ENCODE measurements at regions not wholly inside any gene's neighbourhood (a gene's known extent, or its start where the extent isn't known, plus 50 kb on each side); places are given as distances from the start of the nearest gene placed in this dataset.

DNA sequence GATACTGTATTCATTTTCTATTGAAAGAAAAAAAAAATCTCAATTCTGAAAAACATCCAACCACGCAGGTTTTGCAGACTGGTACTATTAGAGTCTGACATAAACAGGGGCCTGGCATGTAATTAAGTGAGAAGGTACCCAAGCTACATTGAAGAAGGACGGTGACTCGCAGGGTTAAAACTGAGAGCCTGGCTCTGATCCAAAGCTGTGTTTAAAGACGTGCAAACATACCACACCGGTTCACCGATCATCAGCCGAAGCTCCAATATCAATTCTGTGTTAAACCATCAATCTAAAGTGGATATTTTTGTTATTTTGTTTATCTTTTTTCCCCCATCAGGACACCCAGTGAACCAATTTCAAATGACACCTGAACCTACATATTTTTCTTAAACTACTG is 108.1 kb upstream of the DIO3 start:
- no peak for DNase-seq (ENCODE audit: low read depth)

DNA sequence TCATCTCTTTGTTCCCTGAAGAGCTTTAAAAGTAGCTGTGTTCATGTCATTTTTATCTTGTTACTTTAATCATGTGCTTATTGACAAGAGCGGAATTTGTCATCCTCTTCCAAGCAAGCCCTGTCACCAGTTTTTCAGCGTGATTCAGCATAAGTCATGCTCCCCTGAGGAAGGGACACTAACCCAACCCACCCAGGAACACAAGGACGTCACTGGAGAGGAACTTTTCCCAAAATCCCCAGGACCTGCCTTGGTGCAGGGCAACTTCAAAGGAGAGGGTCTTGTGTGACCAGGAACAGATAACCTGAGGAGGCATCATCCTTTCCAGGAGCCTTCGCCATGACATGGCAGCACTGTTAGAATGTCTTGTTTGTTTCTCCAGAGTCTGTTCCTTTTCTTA is 107.1 kb upstream of the DIO3 start:
- no peak for DNase-seq (ENCODE audit: low read depth)

- DNase-seq (ENCODE audit: low read depth) = no peak
These were observed 104.8 kb upstream of the DIO3 start for GRCh38 chr14:101456246-101457175.

GRCh38 chr14:101457301-101457935 is 103.9 kb upstream of the DIO3 start:
- no peak for DNase-seq (ENCODE audit: low read depth)

- DNase-seq (ENCODE audit: low read depth) = no peak
These were observed 103.2 kb upstream of the DIO3 start for GRCh38 chr14:101457936-101458740.

DNA sequence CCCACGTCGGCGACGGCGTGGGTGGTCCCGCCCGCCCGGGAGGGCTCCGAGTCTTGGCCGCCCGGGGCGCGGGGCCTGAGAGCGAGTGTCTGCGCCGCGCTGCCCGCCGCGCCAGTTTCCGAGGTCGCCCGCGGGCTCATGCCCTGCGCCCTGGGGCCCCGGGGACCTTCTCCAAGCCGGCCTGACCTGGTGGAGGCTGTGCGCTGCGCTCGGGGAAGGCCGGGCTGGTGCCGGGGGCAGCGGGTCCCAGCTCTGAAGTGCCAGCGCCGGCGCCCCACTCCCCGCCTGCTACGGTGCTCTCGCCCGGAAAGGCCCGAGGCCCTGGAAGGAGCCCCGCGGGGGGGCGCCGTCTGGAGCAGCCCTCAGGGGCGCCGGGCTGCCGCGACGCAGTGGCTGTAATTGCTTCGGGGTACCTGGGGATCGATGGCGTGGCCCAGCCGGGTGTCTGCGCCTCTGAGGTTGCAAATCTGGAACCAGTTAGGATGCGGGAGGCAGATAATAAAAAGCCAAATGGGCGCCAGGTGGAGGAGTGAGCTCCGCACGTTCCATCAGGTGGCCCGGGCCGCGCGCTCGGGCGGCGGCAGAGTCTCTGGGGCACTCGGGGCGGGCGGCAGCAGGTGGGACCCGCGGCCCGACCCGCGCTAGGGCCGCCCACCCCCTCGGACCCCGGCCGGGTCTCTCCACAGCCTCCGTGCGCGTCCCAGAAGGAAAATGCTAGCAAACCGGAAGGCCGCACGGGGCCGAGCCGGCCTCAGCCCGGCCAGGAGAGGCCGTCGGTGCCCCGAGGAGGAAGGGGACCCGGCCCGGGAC is 102.3 kb upstream of the DIO3 start:
- DNase-seq (ENCODE audit: low read depth) = no peak

- DNase-seq (ENCODE audit: low read depth) = no peak
These were observed 101.8 kb upstream of the DIO3 start for GRCh38 chr14:101459551-101459900.

DNA sequence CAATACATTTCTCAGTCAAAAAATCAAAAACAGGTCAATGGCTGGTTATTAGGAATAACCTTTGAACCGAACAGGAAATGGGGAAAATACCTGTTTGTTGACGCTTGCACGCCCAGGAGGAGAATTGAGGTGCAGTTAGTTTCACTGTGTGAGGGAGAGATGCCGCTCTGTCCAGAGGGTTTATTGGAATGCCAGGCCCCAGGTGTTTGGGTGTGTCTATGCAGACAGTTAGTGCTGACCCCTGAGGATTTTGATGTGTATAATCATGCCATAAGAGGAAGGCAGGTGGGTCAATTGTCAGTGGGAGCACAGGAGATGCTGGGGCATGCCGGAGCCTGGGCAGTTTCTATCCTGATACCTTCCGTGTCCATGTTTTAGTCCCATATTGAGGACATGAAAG is 100.8 kb upstream of the DIO3 start:
- no peak for DNase-seq (ENCODE audit: low read depth)

- DNase-seq (ENCODE audit: low read depth) = no peak
These were observed 100.1 kb upstream of the DIO3 start for GRCh38 chr14:101460986-101461750.

DNA sequence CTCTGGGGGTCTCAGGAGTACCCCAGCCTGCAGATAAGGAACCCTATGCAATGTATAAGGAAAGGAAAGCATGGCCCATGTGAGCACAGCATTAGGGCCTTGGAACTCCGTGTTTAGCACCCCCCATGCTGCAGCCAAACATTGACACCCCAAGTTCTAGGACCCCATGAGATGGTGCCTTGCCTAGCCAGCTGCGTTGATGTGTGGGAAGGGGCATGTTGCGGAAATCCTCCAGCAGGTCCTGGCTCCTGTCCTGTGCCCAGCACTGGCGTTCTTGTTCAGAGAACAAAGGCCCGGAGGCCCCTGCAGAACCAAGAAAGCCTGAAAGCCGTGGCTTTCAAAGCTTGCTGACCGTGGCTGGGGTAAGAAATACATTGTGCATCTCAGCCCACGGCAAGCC is 99.4 kb upstream of the DIO3 start:
- DNase-seq (ENCODE audit: low read depth) = no peak

DNA sequence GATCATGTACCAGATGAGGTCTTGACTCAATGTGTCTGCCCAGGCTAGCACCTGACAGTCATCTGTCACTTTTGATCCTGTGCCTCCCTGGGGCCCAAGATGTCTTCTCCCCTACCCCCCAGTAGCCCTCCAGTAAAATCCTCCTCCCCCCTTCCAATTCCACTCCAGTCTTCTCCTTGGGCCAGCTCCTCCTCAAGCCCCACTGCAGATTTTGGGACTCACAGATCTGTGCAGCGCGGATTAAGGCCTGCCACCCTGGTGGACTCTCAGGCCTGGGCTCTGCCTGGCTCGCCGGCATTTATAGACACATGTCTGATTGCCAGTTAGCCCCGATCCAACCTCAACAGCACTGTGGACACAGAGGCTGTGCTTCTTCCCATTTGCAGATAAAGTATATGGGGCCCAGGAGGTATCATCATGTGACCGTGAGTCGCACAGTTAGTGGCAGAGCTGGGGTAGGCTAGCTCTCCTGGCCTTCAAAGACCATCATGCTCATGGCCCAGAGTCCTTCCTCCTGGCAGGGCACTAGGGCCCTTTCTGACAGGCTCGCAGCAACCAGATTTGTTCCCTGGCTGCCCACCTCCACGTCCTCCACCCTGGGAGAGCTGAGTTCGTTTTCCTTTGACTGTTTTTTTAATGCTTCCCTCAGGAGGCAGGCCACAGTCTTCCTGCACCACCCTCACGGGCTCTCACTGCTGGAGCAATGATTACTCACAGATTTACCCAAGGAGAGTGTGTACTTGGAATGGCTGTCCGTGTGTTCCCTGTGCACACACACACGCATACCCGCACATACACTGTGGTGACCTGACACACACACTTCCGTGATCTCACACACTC is 98.3 kb upstream of the DIO3 start:
- no peak for DNase-seq (ENCODE audit: low read depth)

- DNase-seq (ENCODE audit: low read depth) = no peak
These were observed 97.6 kb upstream of the DIO3 start for GRCh38 chr14:101463566-101464171.

- no peak for DNase-seq (ENCODE audit: low read depth)
These were observed 96.8 kb upstream of the DIO3 start for GRCh38 chr14:101464310-101464983.

GRCh38 chr14:101464984-101465794 is 96.1 kb upstream of the DIO3 start:
- no peak for DNase-seq (ENCODE audit: low read depth)

DNA sequence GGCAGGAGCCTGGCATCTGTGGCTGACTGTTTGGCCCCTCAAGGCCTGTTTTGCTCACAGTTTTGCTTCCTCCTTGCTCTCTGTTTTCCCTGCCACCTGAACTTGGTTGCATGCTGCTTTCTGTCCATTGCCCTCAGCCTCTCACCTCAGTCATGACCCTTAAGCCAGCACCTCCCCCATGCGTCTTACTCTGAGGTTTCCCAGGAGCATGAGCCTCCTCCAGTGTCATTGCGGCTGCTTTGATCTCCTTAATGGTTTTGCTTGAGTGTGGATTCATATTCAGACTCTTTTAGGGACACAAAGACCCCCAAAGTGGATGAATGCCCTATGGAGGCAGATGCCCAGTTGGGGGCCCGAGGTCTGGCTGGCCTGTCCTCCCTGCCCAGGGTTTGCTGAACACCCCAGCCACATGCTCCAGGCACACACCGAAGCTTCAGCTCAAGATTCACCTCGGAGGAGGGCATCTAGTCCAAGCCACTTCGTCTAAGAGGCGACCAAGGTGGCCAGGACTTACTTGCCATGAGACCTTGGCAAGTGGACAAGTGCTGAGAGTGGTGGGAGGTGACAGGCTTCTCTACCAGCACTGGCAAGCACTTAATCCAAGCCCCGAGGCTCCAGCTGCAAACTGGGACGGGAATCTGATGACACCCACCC is 95.4 kb upstream of the DIO3 start:
- no peak for DNase-seq (ENCODE audit: low read depth)

DNA sequence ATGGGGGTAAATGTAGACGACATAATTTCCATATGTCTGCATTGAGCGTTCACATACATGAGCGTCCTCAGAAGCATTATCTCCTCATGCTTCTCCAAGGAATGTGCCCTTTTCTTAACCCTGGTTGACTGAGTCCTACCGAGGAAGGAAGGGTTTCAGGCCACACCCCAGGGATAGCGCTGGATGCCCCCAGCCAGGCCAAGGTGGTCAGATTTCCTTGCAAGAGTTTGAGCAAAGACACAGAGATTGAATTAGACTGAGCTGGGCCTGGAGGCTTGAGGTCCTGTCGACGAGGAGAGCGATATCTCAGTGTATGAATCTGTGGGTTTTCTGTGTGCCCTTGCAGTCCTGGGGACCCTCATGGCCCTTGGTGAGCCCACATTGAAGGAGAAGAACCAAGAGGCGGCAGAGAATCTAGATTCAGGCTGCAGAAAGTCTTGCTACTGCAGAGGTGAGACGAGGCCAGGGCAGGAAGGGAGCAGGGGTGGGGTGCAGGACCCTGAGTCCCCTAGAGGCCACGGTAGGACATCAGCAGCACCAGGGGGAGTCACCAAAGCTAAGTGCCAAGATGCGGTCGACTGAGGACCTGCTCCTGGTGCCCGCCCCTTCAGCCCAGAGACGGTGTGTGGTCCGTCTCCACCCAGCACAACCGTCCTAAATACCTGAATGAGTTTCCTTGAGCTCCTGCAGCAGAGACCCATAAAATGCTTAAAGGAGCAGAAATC is 94.7 kb upstream of the DIO3 start:
- DNase-seq (ENCODE audit: low read depth) = no peak
